ENCODE measurements at regions not wholly inside any gene's neighbourhood (a gene's known extent, or its start where the extent isn't known, plus 50 kb on each side); places are given as distances from the start of the nearest gene placed in this dataset.

DNA sequence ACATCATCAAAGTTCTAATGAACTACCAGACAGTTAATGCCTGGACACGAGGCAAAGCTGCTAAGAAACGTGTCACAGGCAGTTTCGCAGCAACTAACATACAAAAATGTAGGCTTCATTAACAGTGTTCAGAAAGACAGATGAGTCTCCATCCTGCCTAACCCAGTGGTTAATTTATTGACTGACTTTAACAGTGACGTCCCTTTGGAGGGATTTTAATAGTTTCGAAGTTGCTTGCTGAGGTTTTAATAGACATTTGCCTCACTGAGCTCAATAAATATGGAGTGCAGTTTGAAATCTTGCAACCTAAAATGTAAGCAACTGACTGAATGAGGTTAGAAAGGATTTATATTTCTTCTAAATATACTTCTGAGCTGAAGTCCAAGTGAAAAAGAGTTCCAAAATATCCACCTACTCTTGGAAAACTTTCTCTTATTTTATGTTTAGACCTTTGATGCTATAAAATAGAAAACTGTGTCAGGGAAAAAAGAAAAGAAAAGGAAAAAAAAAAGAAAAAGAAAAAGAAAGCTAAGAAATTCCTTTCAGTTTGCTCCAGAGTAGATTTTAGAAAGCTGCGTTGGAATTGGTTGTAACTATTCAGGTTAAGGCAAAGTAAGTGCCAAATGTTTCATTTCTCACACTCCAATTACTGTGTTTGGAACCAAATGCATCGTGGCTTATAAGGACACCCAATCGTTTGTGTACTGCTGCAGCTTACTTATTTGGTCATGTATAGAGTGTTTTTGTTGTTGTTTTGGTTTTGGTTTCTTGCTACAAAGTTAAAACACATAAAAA, 2016.6 kb downstream of the MAT2B start:
- DNase-seq, result no peak

- DNase-seq, result no peak
Observed at GRCh38 chr5:165525271-165525670, 2019.9 kb downstream of the MAT2B start.

- no peak for DNase-seq
Observed at GRCh38 chr5:165526357-165526756, 2020.9 kb downstream of the MAT2B start.

GRCh38 chr5:165527577-165527976, 2022.2 kb downstream of the MAT2B start:
- no peak for DNase-seq

DNA sequence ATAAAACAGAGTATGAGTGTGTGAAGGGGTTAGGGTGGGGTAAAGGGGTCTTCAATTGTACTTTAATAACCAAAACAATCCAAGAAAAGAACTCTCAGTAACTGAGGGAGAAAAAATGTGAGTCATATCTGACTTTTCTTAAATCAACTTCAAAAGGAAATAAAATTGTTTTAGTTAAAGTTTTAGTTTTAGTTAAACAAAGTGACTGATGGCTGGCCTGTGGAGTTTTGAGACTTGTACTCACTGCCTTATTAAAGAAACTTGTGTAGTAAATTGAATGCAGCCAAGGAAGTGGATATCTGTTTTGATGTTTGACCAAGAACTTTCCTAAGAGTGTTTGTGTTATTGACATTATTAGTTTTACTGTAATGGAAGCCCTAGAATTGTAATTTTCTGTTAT, 2032.6 kb downstream of the MAT2B start:
- no peak for DNase-seq

GRCh38 chr5:165559645-165560044, 2054.2 kb downstream of the MAT2B start:
- DNase-seq, result no peak

GRCh38 chr5:165560648-165561047, 2055.2 kb downstream of the MAT2B start:
- DNase-seq, result no peak

- DNase-seq, result no peak
Observed at GRCh38 chr5:165565911-165566310, 2060.5 kb downstream of the MAT2B start.

DNA sequence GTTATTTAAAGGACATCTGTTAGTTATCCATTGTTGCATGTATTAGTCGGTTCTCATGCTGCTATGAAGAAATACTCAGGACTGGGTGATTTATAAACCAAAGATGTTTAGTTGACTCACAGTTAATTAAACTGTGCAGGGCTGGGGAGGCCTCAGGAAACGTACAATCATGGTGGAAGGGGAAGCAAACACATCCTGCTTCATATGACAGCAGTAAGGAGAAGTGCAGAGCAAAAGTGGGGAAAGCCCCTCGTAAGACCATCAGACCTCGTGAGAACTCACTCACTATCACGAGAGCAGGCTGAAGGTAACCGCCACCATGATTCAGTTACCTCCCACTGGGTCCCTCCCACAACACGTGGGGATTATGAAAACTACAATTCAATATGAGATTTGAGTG, 2064.1 kb downstream of the MAT2B start:
- DNase-seq, result no peak

DNA sequence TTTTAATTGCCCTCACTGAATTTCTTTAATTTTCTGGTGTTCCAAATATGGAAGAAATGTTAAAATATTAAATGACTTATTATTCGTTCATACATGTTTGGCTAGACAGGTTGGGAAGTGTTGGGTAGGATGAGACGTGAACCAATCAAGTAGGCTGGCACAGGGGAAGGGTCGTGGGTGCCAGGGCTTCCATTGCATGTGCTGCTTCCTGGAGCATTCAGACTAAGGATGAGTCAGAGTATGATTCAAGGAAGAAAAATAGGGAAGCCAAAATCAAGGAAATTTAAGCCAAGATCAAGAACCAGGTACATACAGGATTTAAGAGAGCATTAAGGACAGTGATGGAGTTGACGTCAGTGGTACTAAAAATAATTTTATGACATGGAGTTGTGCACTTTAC, 2068.0 kb downstream of the MAT2B start:
- no peak for DNase-seq

DNA sequence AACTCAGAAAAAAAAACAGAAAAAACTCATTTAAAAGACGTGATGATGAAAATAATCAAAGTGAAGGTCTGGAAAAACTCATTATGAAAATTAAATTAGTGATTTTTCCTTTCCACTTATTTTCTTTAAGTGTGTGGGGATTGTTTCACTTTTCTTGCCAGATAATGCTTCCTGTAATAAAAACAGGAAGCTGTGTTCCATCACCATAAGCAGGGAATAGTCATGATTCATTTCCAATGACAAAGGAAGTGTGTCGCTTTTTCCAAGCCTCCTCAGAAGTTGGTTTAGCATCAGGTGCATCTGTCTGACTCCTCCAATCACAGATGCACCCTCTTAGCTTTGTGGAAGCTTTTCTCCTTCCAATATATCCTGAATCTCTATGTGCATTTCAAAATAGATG, 2068.7 kb downstream of the MAT2B start:
- DNase-seq, result no peak

DNA sequence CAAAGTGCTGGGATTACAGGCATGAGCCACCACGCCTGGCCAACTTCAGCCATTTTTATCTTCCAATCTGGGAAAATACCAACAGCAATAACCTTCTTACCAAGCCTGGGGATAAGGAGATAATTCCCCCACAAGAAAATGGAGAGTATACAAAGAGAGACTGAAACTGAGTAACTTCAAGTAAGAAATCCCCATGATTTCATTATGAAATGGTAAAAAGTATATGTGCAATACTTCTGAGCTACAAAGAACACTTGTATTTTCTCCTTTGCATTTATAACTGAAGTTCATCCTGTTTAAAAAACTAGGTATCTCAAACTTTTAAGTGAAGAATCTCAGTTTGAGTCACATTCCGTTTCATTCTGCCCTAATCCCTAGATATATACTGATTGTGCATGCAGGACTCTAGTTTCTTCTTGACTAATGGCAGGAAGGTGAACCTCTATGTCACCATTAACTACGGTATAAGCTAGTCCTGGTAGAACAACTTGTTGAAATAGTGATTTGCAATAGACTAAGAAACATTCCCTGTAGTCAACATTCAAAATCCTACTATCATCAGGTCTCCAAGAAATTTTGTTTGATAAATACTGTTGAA, 2071.4 kb downstream of the MAT2B start:
- no peak for DNase-seq

- no peak for DNase-seq
Observed at GRCh38 chr5:165579911-165580310, 2074.5 kb downstream of the MAT2B start.

DNA sequence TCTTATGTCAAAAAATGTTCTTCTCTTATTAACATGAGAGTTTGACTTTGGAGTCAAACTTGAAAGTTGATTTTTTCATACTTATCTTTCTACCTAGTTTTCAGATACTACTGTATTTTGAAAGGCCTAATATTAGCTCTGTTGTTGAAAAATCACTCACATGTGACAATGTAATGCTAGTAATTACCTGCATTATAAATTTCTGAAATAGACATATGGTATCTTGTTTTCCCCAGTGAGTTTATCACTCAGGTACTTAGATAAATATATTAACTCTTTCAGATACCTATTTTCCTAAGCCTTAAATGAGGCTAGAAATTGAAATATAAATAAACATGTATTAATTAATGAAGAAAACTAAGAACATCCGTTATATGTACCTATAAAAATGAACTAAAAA, 2089.3 kb downstream of the MAT2B start:
- DNase-seq, result no peak

DNA sequence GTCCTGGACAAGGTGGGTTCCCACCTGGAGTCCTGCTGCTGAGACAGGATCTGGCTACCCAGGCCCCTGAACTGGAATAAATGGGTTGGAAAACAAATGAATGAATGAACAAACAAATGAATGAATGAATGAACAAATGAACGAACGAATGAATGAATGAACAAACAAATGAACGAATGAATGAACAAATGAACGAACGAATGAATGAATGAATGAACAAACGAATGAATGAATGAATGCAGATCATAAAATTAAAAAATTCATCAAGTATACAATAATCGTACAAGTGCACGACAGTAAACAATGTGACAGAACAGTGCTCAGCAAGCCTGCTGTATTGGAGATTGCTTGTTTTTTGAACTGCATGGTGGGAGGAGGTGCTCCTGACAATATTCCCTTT, 2097.1 kb downstream of the MAT2B start:
- DNase-seq, result no peak

GRCh38 chr5:165607026-165607425, 2101.6 kb downstream of the MAT2B start:
- DNase-seq, result no peak

- no peak for DNase-seq
Observed at GRCh38 chr5:165609871-165610270, 2104.5 kb downstream of the MAT2B start.

DNA sequence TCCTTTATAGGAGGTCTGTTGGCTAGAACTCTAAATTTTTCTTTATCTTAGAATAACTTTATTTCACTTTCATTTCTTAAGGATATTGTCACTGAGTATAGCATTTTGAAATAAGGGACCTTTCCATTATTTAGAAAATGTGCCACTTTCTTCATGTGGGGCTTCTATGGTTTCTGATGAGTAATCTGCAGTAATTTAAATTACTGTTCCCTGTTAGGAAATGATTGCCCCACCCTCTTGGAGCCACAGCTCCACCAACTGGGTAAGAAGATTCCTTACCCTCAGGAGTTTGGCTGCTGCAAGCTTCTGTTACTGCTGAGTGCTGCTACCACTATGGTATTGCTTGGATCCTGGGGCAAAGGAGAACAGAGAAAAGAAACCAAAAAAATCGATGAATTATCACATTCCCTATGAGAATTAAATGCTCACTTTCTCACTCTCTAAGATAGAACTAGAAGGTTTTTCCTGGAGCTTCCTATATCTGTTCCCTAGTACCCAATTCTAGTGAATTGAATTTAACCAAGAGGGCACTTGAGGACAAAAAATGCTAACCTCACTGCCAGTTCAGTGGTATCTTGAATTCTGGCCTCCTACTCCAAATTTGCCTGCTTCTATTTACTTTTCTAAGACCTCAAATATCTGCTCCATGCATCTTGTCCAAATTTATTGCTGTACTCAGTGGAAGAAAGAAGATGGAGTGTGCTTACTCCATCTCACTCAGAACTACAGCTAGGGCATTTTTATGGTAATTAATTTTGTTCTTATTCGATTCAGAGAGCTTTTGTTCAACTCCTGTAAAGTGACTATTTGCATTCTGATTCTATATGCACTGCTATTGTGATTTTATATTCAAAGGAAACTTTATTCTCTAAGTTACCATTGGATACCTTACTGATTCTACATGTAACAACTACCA, 2111.3 kb downstream of the MAT2B start:
- no peak for DNase-seq

DNA sequence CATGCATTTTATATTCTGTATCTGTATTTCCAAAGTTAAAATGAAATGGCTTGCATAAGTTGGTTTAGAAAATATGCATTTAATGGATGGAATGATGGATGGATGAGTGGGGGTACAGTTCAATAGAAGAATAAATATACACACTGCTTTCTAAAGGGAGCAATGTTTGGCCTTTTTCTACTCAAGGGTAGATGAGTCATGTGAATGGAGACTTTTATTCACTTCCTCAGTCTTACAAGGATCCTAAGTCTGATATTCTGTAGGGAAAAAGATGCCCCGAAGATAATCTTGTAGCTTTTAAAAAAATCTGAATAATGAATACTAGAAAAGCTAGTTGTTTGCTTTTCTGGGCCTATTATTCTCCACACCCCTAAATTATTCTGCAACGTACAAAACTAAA, 2112.1 kb downstream of the MAT2B start:
- DNase-seq, result no peak

DNA sequence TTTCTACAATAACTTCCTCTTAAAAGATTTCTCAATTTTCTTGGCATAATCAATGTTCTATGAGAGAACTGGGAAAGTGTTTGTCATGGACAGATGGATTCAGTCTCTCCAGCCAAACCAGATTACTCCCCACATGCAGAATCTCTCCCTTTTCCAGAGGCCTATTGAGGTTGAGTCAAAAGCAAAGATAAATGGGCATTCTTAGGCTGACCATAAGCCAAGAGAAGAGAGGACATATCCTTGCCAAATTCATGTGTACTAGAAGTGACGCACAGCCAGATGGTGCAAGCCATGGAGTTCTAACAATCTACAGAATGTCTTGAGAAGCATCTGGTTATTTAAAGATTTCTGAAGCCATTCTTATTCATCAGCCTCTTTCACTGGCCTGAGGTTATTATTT, 2115.0 kb downstream of the MAT2B start:
- DNase-seq, result no peak

DNA sequence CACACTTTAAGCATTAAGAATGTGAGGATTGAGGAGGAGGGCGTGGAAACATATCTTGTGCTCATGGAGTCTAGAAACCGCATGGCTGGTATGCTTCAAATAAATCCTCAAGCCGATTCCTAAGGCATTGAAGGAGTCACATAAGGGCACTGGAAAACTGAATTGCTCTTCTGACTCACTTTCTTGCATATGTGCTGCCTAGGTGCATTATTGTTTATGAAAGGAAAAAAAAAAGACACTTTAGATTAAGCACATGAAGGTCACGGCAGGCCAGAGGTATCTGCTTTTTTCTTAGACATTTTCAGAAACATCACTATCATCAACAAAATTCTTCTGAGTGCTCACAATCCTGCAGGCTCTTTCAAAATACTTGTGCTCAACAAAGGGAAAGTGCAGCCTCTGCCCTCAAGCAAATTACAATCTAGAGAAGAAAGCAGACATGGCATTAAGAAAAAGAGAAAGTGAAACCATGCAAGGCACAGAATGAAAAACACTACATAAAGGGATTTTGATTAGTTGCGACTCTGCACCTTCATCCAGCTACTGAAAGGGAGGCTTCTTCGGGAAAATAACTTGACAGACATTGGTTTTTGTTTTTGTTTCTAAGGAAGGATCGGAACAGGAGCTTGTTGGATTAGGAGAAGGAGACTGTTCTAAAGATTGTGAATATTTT, 2117.6 kb downstream of the MAT2B start:
- DNase-seq, result no peak

GRCh38 chr5:165624166-165624946, 2118.9 kb downstream of the MAT2B start:
- DNase-seq, result no peak

Data from COR-L47 (cell line).